Astrocyte (in vitro differentiated cells and primary cell): ENCODE measurements at regions not wholly inside any gene's neighbourhood (a gene's known extent, or its start where the extent isn't known, plus 50 kb on each side); places are given as distances from the start of the nearest gene placed in this dataset.

ENCODE experiments used
- DNase-seq: peaks from one replicate; pipeline ENCODE4 v3.0.0-alpha.2; 2010; ENCODE audit warnings: low read depth
- FAIRE-seq: peaks from 2 replicates; lab custom pipeline; 2011; peaks lifted over from hg19 to GRCh38; lab: Jason Lieb, UNC
- H2AFZ ChIP-seq: 2 replicates; pipeline ENCODE4 v1.6.0; 2012; ENCODE audit warnings: low read depth, low read length, inconsistent platforms
- H3K27ac ChIP-seq: 2 replicates; pipeline ENCODE4 v1.5.1; 2011; ENCODE audit warnings: low read depth, low read length, inconsistent platforms
- H3K27me3 ChIP-seq: 2 replicates; pipeline ENCODE4 v1.6.0; 2011; ENCODE audit warnings: low read length, inconsistent platforms; ENCODE audit not compliant: insufficient read depth
- H3K36me3 ChIP-seq: 2 replicates; pipeline ENCODE4 v1.5.1; 2011; ENCODE audit warnings: low read length, inconsistent platforms; ENCODE audit not compliant: insufficient read depth
- H3K4me1 ChIP-seq: 2 replicates; pipeline ENCODE4 v1.5.1; 2011; ENCODE audit warnings: low read length, inconsistent platforms; ENCODE audit not compliant: insufficient read depth
- H3K4me2 ChIP-seq: 2 replicates; pipeline ENCODE4 v1.6.0; 2012; ENCODE audit warnings: low read length, inconsistent platforms
- H3K4me3 ChIP-seq: 2 replicates; pipeline ENCODE4 v1.5.1; 2011; ENCODE audit warnings: low read depth, mild to moderate bottlenecking, low read length, inconsistent platforms; ENCODE audit not compliant: insufficient read depth
- H3K79me2 ChIP-seq: 2 replicates; pipeline ENCODE4 v1.6.0; 2012; ENCODE audit warnings: mild to moderate bottlenecking, low read length, inconsistent platforms; ENCODE audit not compliant: insufficient read depth
- H3K9ac ChIP-seq: 2 replicates; pipeline ENCODE4 v1.6.0; 2012; ENCODE audit warnings: mild to moderate bottlenecking, low read length, inconsistent platforms
- H3K9me3 ChIP-seq: 2 replicates; pipeline ENCODE4 v1.5.1; 2012; ENCODE audit warnings: low read depth, mild to moderate bottlenecking, low read length, inconsistent platforms; ENCODE audit not compliant: insufficient read depth
- H4K20me1 ChIP-seq: 2 replicates; pipeline ENCODE4 v1.6.0; 2012; ENCODE audit warnings: low read length, inconsistent platforms; ENCODE audit not compliant: insufficient read depth
- H3K27ac Mint-ChIP-seq: one replicate; pipeline ENCODE4 v1.8.0; 2021; ENCODE audit warnings: mild to moderate bottlenecking, mixed read lengths; ENCODE audit not compliant: unreplicated experiment
- H3K27me3 Mint-ChIP-seq: one replicate; pipeline ENCODE4 v1.8.0; 2021; ENCODE audit warnings: low read depth, mixed read lengths; ENCODE audit not compliant: unreplicated experiment
- H3K36me3 Mint-ChIP-seq: one replicate; pipeline ENCODE4 v1.8.0; 2021; ENCODE audit warnings: low read depth, mixed read lengths; ENCODE audit not compliant: unreplicated experiment
- H3K4me1 Mint-ChIP-seq: one replicate; pipeline ENCODE4 v1.8.0; 2021; ENCODE audit warnings: low read depth, mixed read lengths; ENCODE audit not compliant: unreplicated experiment
- H3K4me3 Mint-ChIP-seq: one replicate; pipeline ENCODE4 v1.8.0; 2021; ENCODE audit warnings: mild to moderate bottlenecking, moderate library complexity, mixed read lengths; ENCODE audit not compliant: unreplicated experiment
- H3K9me3 Mint-ChIP-seq: one replicate; pipeline ENCODE4 v1.8.0; 2021; ENCODE audit warnings: mild to moderate bottlenecking, mixed read lengths; ENCODE audit not compliant: unreplicated experiment
- CTCF ChIP-seq: IDR thresholded peaks from 2 replicates; pipeline ENCODE4 v1.5.1; 2011; ENCODE audit warnings: low read depth, mild to moderate bottlenecking, inconsistent platforms, low read length, moderate library complexity; ENCODE audit not compliant: insufficient read depth
- EZH2 ChIP-seq: IDR thresholded peaks from 2 replicates; pipeline ENCODE4 v1.6.1; 2012; ENCODE audit warnings: mild to moderate bottlenecking, low read length, inconsistent platforms; ENCODE audit not compliant: insufficient read depth

- Mint-ChIP-seq H3K4me1 (peaks cover 1% of the 10 kb centered on the region), H3K4me3 (no peak overlapping the region), H3K27me3 (no peaks in the 10 kb centered on the region), H3K9me3 (no peaks in the 10 kb centered on the region), H3K36me3 (no peaks in the 10 kb centered on the region), H3K27ac (no peak overlapping the region)
- H3K79me2 ChIP-seq: no peaks in the 10 kb centered on the region
- no peak overlapping the region for H2AFZ ChIP-seq
- H3K27ac ChIP-seq: no peak overlapping the region
- no peak overlapping the region for H3K9ac ChIP-seq
- no peak overlapping the region for H3K4me3 ChIP-seq
- TF ChIP-seq EZH2 (no peak), CTCF (no peak)
- no peaks in the 10 kb centered on the region for H3K27me3 ChIP-seq
- H3K36me3 ChIP-seq: no peaks in the 10 kb centered on the region
- no peak for DNase-seq
- H4K20me1 ChIP-seq: no peaks in the 10 kb centered on the region
- no peaks in the 10 kb centered on the region for H3K4me1 ChIP-seq
- H3K4me2 ChIP-seq: no peak overlapping the region
- FAIRE-seq: no peak
- no peaks in the 10 kb centered on the region for H3K9me3 ChIP-seq
These were observed 106.4 kb downstream of the SLIT2 start for GRCh38 chr4:20358110-20358509.

- FAIRE-seq: peak; percentile 29
These were observed 108.0 kb downstream of the SLIT2 start for GRCh38 chr4:20359692-20360091.

More at GRCh38 chr4:20359692-20360091, 108.0 kb downstream of the SLIT2 start:
- DNase-seq: no peak
- no peak overlapping the region for H3K27ac Mint-ChIP-seq
- Histone ChIP-seq H2AFZ (no peak overlapping the region), H3K27ac (no peak overlapping the region), H3K36me3 (no peaks in the 10 kb centered on the region), H3K27me3 (no peaks in the 10 kb centered on the region), H3K4me3 (no peak overlapping the region), H3K4me2 (no peak overlapping the region), H3K9me3 (no peaks in the 10 kb centered on the region), H3K4me1 (no peaks in the 10 kb centered on the region), H4K20me1 (no peaks in the 10 kb centered on the region), H3K79me2 (no peaks in the 10 kb centered on the region), H3K9ac (no peak overlapping the region)
- H3K4me3 Mint-ChIP-seq: no peak overlapping the region
- TF ChIP-seq EZH2 (no peak), CTCF (no peak)
- no peaks in the 10 kb centered on the region for H3K36me3 Mint-ChIP-seq
- no peaks in the 10 kb centered on the region for H3K9me3 Mint-ChIP-seq
- peaks cover 1% of the 10 kb centered on the region for H3K4me1 Mint-ChIP-seq
- H3K27me3 Mint-ChIP-seq: no peaks in the 10 kb centered on the region
